Esophagus squamous epithelium (tissue), 5 donors: ENCODE measurements at regions not wholly inside any gene's neighbourhood (a gene's known extent, or its start where the extent isn't known, plus 50 kb on each side); places are given as distances from the start of the nearest gene placed in this dataset.

Source experiments
- DNase-seq: peaks from one replicate; lab custom pipeline; 2025; lab: John Stamatoyannopoulos, UW
- H3K27ac ChIP-seq, 4 donors: fragments of 200-600 bp; sonication (generic); one replicate each; pipeline ENCODE4 v1.5.1; 2016 to 2019; ENCODE audit warnings: mild to moderate bottlenecking in 1 of 4
- H3K27me3 ChIP-seq, 4 donors: fragments of 200-600 bp; sonication (generic); 1 replicate in 3 of 4; 2 replicates in 1 of 4; pipeline versions ENCODE4 v1.5.1 to v1.6.0; 2017 to 2021; ENCODE audit warnings: antibody characterized with exemption in 1 of 4
- H3K36me3 ChIP-seq, 3 donors: fragments of 200-600 bp; sonication (generic); one replicate each; pipeline ENCODE4 v1.5.1; 2016 to 2019
- H3K4me1 ChIP-seq, 3 donors: fragments of 200-600 bp; sonication (generic); one replicate each; pipeline ENCODE4 v1.5.1; 2017 to 2019
- H3K4me3 ChIP-seq, 4 donors: fragments of 200-600 bp; sonication (generic); 1 replicate in 3 of 4; 2 replicates in 1 of 4; pipeline ENCODE4 v1.5.1; 2016 to 2019; ENCODE audit warnings: mild to moderate bottlenecking in 2 of 4, moderate library complexity in 1 of 4
- H3K9me3 ChIP-seq, 3 donors: fragments of 200-600 bp; sonication (generic); one replicate each; pipeline ENCODE4 v1.5.1; 2016 to 2019
- POLR2A ChIP-seq, 4 donors: fragments of 450-650 bp; IDR thresholded peaks; one replicate each; pipeline ENCODE4 v1.6.1; 2017; ENCODE audit warnings: antibody characterized with exemption in 4 of 4, mild to moderate bottlenecking in 4 of 4, moderate library complexity in 3 of 4
- WGBS, 2 donors: methylation state at CpG; one replicate each; pipeline ENCODE4 v1.1.5; 2018; 5-methylcytosine and 5-hydroxymethylcytosine counted together
- intact Hi-C: fragments of 100-400 bp; cut with DNase I; formaldehyde crosslinking; loops from one replicate; pipeline ENCODE4 v1.15.0; 2022
- TF ChIP-seq, protein P1 (sequence below), 6 experiments: fragments of 450-650 bp in 4 of 6; fragments of 200-600 bp in 2 of 6; sonication (generic) in 2 of 6; IDR thresholded peaks; one replicate each; pipeline ENCODE4 v1.5.1; 2016 to 2019; ENCODE audit warnings: antibody characterized with exemption in 6 of 6, mild to moderate bottlenecking in 4 of 6, moderate library complexity in 4 of 6
- donor health status: DM: yes; HTN: yes; CAD: no.

DNA sequence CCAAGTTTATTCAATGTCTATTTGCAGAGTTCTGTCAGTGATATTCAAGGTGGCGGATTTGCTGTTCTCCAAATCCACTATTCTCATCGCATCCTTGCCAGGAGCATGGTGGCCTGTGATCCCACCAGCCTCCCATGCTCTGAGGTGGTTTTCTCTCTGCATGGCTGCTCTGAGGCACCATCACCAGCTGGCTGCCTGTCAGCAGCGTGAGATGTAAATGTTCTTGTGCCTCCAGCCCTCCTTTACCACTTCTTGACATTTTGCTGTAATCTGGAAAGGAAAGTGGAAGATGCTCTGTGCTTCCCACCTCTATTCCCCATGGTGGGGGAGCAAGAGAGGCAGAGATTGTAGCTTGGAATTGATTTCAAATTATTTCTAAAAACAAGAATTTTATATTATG, 293.6 kb upstream of the SLC24A2 start:
- H3K27me3 ChIP-seq = no peaks in the 10 kb centered on the region
- no peaks in the 10 kb centered on the region for H3K9me3 ChIP-seq
- H3K27ac ChIP-seq = no peak overlapping the region
- no peaks in the 10 kb centered on the region for H3K4me1 ChIP-seq
- 96 to 100% methylated on average over 2 to 3 of the region's 3 CpGs for WGBS, 2 donors
- intact Hi-C loops = no loop called here
- H3K4me3 ChIP-seq = no peak overlapping the region
- DNase-seq = no peak
- no peaks in the 10 kb centered on the region for H3K36me3 ChIP-seq
- TF ChIP-seq, protein P1, sequence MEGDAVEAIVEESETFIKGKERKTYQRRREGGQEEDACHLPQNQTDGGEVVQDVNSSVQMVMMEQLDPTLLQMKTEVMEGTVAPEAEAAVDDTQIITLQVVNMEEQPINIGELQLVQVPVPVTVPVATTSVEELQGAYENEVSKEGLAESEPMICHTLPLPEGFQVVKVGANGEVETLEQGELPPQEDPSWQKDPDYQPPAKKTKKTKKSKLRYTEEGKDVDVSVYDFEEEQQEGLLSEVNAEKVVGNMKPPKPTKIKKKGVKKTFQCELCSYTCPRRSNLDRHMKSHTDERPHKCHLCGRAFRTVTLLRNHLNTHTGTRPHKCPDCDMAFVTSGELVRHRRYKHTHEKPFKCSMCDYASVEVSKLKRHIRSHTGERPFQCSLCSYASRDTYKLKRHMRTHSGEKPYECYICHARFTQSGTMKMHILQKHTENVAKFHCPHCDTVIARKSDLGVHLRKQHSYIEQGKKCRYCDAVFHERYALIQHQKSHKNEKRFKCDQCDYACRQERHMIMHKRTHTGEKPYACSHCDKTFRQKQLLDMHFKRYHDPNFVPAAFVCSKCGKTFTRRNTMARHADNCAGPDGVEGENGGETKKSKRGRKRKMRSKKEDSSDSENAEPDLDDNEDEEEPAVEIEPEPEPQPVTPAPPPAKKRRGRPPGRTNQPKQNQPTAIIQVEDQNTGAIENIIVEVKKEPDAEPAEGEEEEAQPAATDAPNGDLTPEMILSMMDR (IDR thresholded peaks at IDR 0.05) = no peak
- TF ChIP-seq POLR2A (IDR thresholded peaks at IDR 0.05) = no peak

DNA sequence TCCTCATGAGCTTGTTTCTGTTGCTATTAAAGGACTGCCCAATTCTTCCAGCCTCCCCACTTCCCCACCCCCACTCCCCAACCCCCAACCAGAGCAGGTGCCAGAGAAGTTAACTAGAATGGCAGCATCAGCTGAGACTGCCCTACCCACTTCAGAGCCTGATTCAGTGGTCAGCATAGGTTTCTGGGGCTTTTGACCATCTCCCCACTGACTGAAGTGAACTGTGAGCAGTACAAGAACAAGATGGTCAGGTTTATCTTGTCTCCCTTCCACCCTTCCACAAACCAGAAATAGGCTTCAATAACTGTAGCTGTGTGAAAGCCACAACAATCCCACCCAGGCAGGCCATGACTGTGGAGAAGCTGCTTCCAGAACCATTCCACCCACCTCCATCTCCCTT, 289.4 kb upstream of the SLC24A2 start:
- H3K36me3 ChIP-seq = no peaks in the 10 kb centered on the region
- TF ChIP-seq, protein P1 (IDR thresholded peaks at IDR 0.05) = no peak
- TF ChIP-seq POLR2A (IDR thresholded peaks at IDR 0.05) = no peak
- no peak overlapping the region for H3K4me3 ChIP-seq
- H3K27me3 ChIP-seq = no peaks in the 10 kb centered on the region
- intact Hi-C loops = no loop called here
- no peaks in the 10 kb centered on the region for H3K4me1 ChIP-seq
- no peak overlapping the region for H3K27ac ChIP-seq
- no peaks in the 10 kb centered on the region for H3K9me3 ChIP-seq
- no peak for DNase-seq

DNA sequence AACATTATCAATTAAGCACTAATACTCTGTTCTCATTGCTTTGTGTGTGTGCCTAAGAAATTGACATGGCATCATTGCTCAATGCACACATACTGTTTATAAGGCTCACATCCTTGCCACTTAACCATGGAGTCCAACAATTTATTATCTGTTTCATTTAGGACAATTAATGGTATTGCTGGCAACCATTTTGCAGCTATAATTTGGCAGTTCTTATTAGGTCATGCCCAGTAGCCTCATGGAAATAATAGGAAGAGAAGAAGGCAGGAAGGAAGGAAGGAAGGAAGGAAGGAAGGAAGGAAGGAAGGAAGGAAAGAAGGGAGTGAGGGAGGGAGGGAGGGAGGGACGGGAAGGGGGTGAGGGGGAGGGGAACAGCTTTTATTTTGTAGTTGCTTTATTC, 285.5 kb upstream of the SLC24A2 start:
- no peak for TF ChIP-seq POLR2A (IDR thresholded peaks at IDR 0.05)
- TF ChIP-seq, protein P1 (IDR thresholded peaks at IDR 0.05) = no peak

DNA sequence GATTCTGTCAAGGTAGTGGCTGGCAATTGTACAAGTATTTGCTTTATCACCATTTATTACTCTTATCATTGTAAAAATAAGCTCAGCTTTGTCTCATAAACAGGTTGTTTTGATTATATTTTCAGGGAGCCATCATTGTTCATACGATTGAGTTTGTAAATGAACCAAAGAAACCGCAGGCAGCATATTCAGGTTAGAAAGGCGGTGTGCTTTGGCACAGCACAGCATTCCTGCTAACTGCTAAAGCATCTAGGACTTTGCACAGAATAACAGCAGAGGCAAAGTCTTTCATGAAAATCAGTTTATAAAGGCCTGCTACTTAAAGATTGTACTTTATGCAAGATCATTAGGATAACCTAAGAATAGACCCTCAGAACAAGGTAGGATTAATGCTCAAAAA, 281.5 kb upstream of the SLC24A2 start:
- H3K27me3 ChIP-seq = no peaks in the 10 kb centered on the region
- DNase-seq = no peak
- no peak overlapping the region for H3K27ac ChIP-seq
- H3K9me3 ChIP-seq = no peaks in the 10 kb centered on the region
- H3K36me3 ChIP-seq = no peaks in the 10 kb centered on the region
- 73 to 77% methylated on average over 3 of the region's 3 CpGs for WGBS, 2 donors
- TF ChIP-seq POLR2A (IDR thresholded peaks at IDR 0.05) = no peak
- TF ChIP-seq, protein P1 (IDR thresholded peaks at IDR 0.05) = no peak
- H3K4me3 ChIP-seq = no peak overlapping the region
- no peaks in the 10 kb centered on the region for H3K4me1 ChIP-seq
- intact Hi-C loops = no loop called here

More for the DNA sequence above, 285.5 kb upstream of the SLC24A2 start:
- intact Hi-C loops = no loop called here
- no peak overlapping the region for H3K4me3 ChIP-seq
- H3K9me3 ChIP-seq = no peaks in the 10 kb centered on the region
- H3K27ac ChIP-seq = no peak overlapping the region
- no peaks in the 10 kb centered on the region for H3K36me3 ChIP-seq
- no peaks in the 10 kb centered on the region for H3K4me1 ChIP-seq
- no peak for DNase-seq
- 42 to 57% methylated on average over 1 of the region's 1 CpG for WGBS, 2 donors
- no peaks in the 10 kb centered on the region for H3K27me3 ChIP-seq

DNA sequence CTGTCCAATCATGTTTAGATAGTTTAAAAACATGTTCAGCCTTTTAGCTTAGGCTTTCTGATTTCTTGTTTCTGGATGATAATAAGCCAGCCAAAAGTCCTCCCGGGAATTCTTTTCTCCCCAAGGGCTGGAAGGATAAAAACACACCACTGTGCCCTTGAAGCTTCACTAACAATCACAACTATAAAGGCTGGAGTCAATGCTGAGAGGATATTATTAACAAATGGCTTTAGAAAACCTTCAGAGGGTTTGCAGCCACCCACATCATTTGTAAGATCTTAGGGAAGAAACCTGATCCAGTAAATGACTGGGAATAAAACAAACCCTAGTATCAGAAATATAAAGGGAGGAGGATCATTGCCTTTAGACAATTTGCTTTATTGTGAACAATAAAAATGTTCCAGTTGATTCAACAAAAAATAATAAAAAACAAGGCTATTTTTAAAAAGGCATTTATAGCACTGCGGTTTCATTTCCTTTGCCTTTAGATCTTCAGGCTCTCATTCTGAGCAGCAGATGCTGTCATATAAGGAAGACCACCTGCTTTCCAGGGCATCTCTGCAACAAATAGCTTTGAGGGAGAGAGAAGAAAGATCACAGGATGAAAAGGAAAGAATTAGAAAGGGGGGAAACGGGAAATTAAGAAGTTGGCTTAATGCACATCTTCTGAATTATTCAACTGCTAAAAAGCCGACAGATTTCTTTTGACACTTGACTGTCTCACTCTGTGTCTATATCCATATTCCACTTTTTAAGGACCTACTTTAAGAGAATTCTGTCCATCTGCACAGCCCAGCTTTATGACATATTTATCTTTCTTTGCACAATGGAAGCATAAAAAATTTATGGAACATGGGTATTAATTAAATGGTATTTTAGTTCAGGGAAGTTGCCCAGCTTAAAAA, 277.2 kb upstream of the SLC24A2 start:
- TF ChIP-seq, protein P1 (IDR thresholded peaks at IDR 0.05) = no peak
- no peak for TF ChIP-seq POLR2A (IDR thresholded peaks at IDR 0.05)
- DNase-seq = no peak
- H3K36me3 ChIP-seq = no peaks in the 10 kb centered on the region
- H3K27me3 ChIP-seq = no peaks in the 10 kb centered on the region
- intact Hi-C loops = no loop called here
- H3K4me3 ChIP-seq = no peak overlapping the region
- H3K4me1 ChIP-seq = no peaks in the 10 kb centered on the region
- 44 to 54% methylated on average over 4 of the region's 4 CpGs for WGBS, 2 donors
- no peak overlapping the region for H3K27ac ChIP-seq
- no peaks in the 10 kb centered on the region for H3K9me3 ChIP-seq
